ENCODE measurements at regions not wholly inside any gene's neighbourhood (a gene's known extent, or its start where the extent isn't known, plus 50 kb on each side); places are given as distances from the start of the nearest gene placed in this dataset.

GRCh38 chr3:194000712-194001111, 135.2 kb upstream of the HES1 start:
- intact Hi-C loops (cut with DNase I; ENCODE audit: low total_unique reads): no loop called here
- peak in 1 of 2 donors; percentile 53 for DNase-seq (ENCODE audit: low spot score in 2 of 2)
- TF ChIP-seq CTCF (IDR thresholded peaks at IDR 0.05): no peak
- TF ChIP-seq POLR2A (IDR thresholded peaks at IDR 0.05): no peak
- no peak overlapping the region for H3K4me3 ChIP-seq (ENCODE audit: low read depth, poor library complexity, severe bottlenecking)
- WGBS, 2 donors: 74 to 79% methylated on average over 4 of the region's 4 CpGs

- intact Hi-C loops (cut with DNase I; ENCODE audit: low total_unique reads): no loop called here
- DNase-seq (ENCODE audit: low spot score in 2 of 2): no peak
- WGBS, 2 donors: 92 to 93% methylated on average over 20 of the region's 20 CpGs
- no peak for TF ChIP-seq POLR2A (IDR thresholded peaks at IDR 0.05)
- TF ChIP-seq CTCF (IDR thresholded peaks at IDR 0.05): no peak
- H3K4me3 ChIP-seq (ENCODE audit: low read depth, poor library complexity, severe bottlenecking): no peak overlapping the region
Measured at GRCh38 chr3:194001728-194002459, 134.1 kb upstream of the HES1 start.

GRCh38 chr3:194003114-194004057, 132.6 kb upstream of the HES1 start:
- intact Hi-C loops (cut with DNase I; ENCODE audit: low total_unique reads): no loop called here
- peak; percentile 88 to 97 for DNase-seq (ENCODE audit: low spot score in 2 of 2)
- TF ChIP-seq CTCF (IDR thresholded peaks at IDR 0.05) (no peak), POLR2A (IDR thresholded peaks at IDR 0.05) (no peak)
- H3K4me3 ChIP-seq (ENCODE audit: low read depth, poor library complexity, severe bottlenecking): no peak overlapping the region
- WGBS, 2 donors: 5 to 6% methylated on average over 52 to 58 of the region's 58 CpGs

GRCh38 chr3:194005930-194006501, 129.9 kb upstream of the HES1 start:
- H3K4me3 ChIP-seq (ENCODE audit: low read depth, poor library complexity, severe bottlenecking): no peak overlapping the region
- intact Hi-C loops (cut with DNase I; ENCODE audit: low total_unique reads): no loop called here
- TF ChIP-seq CTCF (IDR thresholded peaks at IDR 0.05) (no peak), POLR2A (IDR thresholded peaks at IDR 0.05) (no peak)
- DNase-seq (ENCODE audit: low spot score in 2 of 2): no peak
- whole genome bisulfite sequencing, 2 donors: 59 to 70% methylated on average over 4 of the region's 4 CpGs

GRCh38 chr3:194007592-194008337, 128.2 kb upstream of the HES1 start:
- H3K4me3 ChIP-seq (ENCODE audit: low read depth, poor library complexity, severe bottlenecking): no peak overlapping the region
- TF ChIP-seq POLR2A (IDR thresholded peaks at IDR 0.05) (no peak), CTCF (IDR thresholded peaks at IDR 0.05) (no peak)
- intact Hi-C loops (cut with DNase I; ENCODE audit: low total_unique reads): no loop called here
- no peak for DNase-seq (ENCODE audit: low spot score in 2 of 2)
- WGBS, 2 donors: 90 to 91% methylated on average over 13 of the region's 13 CpGs

Data from lower leg skin (tissue), 4 donors.